ENCODE measurements at regions not wholly inside any gene's neighbourhood (a gene's known extent, or its start where the extent isn't known, plus 50 kb on each side); places are given as distances from the start of the nearest gene placed in this dataset.

GRCh38 chr1:184191181-184191621 is 139.7 kb downstream of the TSEN15 start:
- H3K27me3 ChIP-seq (replicated peaks in 1 of 2; ENCODE audit: control insufficient read depth in 2 of 2, insufficient read depth in 2 of 2, low read length in 1 of 2) = no peaks in the 10 kb centered on the region
- ATAC-seq = no peak
- H3K4me3 ChIP-seq = no peak overlapping the region
- H4K20me1 ChIP-seq (ENCODE audit: control insufficient read depth, insufficient read depth) = no peaks in the 10 kb centered on the region
- no peak overlapping the region for H3K9ac ChIP-seq (ENCODE audit: control insufficient read depth, insufficient read depth, low read length)
- no peak overlapping the region for H3K4me2 ChIP-seq (ENCODE audit: control insufficient read depth, insufficient read depth)
- H3K36me3 ChIP-seq (ENCODE audit: control insufficient read depth in 2 of 2, insufficient read depth in 2 of 2, low read length in 1 of 2) = no peaks in the 10 kb centered on the region
- H2AFZ ChIP-seq (ENCODE audit: control insufficient read depth, low read depth, low read length) = no peak overlapping the region
- RAD21 ChIA-PET (ENCODE audit: unreplicated experiment) = no interaction called here
- in situ Hi-C loops (cut with MboI) (no loop called here), intact Hi-C loops (cut with micrococcal nuclease; ENCODE audit: unreplicated experiment) (no loop called here)
- TF ChIP-seq REST (IDR thresholded peaks at IDR 0.05; ENCODE audit: low read depth, low read length) (no peak), MEF2A (IDR thresholded peaks at IDR 0.05; ENCODE audit: insufficient read depth, low read depth, low read length) (no peak), NR2C2 (IDR thresholded peaks at IDR 0.05; ENCODE audit: borderline replicate concordance, control insufficient read depth, insufficient read length, low read depth) (no peak), STAT3 (IDR thresholded peaks at IDR 0.05; ENCODE audit: low read depth, low read length) (no peak), PAX8 (IDR thresholded peaks at IDR 0.05) (no peak), POLR2AphosphoS2 (IDR thresholded peaks at IDR 0.05; ENCODE audit: low read depth, low read length) (no peak), RUNX3 (IDR thresholded peaks at IDR 0.05; ENCODE audit: low read length) (no peak), SKIL (IDR thresholded peaks at IDR 0.05; ENCODE audit: low read depth, poor library complexity, severe bottlenecking) (no peak), GATAD2B (conservative IDR thresholded peaks at IDR 0.05; ENCODE audit: low read depth) (no peak), MAX (IDR thresholded peaks at IDR 0.05; ENCODE audit: low read depth, low read length) (no peak)
- TF ChIP-seq, protein P1, sequence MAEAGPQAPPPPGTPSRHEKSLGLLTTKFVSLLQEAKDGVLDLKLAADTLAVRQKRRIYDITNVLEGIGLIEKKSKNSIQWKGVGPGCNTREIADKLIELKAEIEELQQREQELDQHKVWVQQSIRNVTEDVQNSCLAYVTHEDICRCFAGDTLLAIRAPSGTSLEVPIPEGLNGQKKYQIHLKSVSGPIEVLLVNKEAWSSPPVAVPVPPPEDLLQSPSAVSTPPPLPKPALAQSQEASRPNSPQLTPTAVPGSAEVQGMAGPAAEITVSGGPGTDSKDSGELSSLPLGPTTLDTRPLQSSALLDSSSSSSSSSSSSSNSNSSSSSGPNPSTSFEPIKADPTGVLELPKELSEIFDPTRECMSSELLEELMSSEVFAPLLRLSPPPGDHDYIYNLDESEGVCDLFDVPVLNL (IDR thresholded peaks at IDR 0.05; ENCODE audit: low read depth, low read length) = no peak
- POLR2A ChIA-PET = no interaction called here
- BruUV-seq (replicated peaks) = no TSS peak
- DNase-seq (ENCODE audit: low read depth, low spot score) = no peak
- no peaks in the 10 kb centered on the region for H3K9me3 ChIP-seq (replicated peaks; ENCODE audit: control insufficient read depth, insufficient read depth, low read length)
- CTCF ChIA-PET = no interaction called here
- SMC1A ChIA-PET (ENCODE audit: uncharacterized antibody, unreplicated experiment) = interaction anchor here (0.7 kb wide), 1 partner anchor 840 kb away, joined by 3 read pairs; no protein-coding TSS in a partner anchor
- no peak overlapping the region for H3K27ac ChIP-seq (ENCODE audit: control insufficient read depth, insufficient read depth)
- 43% methylated on average over 12 of the region's 12 CpGs for WGBS (ENCODE audit: insufficient coverage, insufficient replicate concordance, low lambda C conversion rate, missing lambda C conversion rate)
- H3K79me2 ChIP-seq (ENCODE audit: control insufficient read depth, insufficient read depth, low read length) = no peaks in the 10 kb centered on the region
- H3K4me1 ChIP-seq (ENCODE audit: control insufficient read depth, insufficient read depth, low read length) = no peaks in the 10 kb centered on the region
- FAIRE-seq = no peak

Measured in GM12878 (cell line).